Omental fat pad (tissue), 3 donors: ENCODE measurements at regions not wholly inside any gene's neighbourhood (a gene's known extent, or its start where the extent isn't known, plus 50 kb on each side); places are given as distances from the start of the nearest gene placed in this dataset.

Experiments
- ATAC-seq: fragments of 150-250 bp; one replicate; pipeline ENCODE4 v1.9.1; 2016; ENCODE audit warnings: mild to moderate bottlenecking, moderate library complexity; ENCODE audit not compliant: low FRiP score
- DNase-seq: peaks from one replicate; pipeline ENCODE4 v3.0.0-alpha.2; 2019; ENCODE audit warnings: low spot score
- CTCF ChIP-seq, 3 donors: fragments of 450-650 bp; IDR thresholded peaks; one replicate each; pipeline ENCODE4 v1.5.1; 2016 to 2017; ENCODE audit warnings: antibody characterized with exemption in 3 of 3, mild to moderate bottlenecking in 3 of 3, moderate library complexity in 2 of 3

- DNase-seq (no peak), ATAC-seq (no peak)
- no peak for TF ChIP-seq CTCF (IDR thresholded peaks at IDR 0.05)
Observed at GRCh38 chr3:81426826-81427577, 334.4 kb downstream of the GBE1 start.

DNA sequence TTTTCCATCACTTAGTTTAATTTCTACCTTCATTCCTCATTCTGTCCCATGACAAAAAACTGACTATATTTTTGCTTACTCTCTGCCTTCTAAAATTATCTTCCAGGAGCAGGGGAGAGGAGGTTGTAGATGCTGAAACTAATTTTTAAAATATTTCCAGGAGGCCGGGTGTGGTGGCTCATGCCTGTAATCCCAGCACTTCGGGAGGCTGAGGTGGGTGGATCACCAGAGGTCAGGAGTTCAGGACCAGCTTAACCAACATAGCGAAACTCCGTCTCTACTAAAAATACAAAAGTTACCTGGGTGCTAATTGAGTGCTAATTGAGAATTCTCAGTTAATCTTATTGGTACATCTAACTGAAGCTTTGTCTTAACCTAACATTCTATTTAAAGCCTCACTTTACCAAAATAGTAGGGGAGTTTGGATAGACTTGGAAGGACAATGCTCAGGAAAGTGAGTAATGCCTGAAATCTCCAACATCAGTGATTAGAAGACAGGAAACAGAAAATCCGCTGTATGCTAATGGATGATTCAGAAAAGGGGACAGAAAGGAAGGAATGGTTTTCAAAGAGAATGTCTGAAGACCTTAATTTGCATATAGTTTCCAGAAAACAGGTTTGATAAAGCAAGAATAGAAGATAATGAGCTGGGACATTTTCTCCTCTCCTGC is 336.1 kb downstream of the GBE1 start:
- no peak for ATAC-seq
- DNase-seq, result no peak
- TF ChIP-seq CTCF (IDR thresholded peaks at IDR 0.05), result no peak

DNA sequence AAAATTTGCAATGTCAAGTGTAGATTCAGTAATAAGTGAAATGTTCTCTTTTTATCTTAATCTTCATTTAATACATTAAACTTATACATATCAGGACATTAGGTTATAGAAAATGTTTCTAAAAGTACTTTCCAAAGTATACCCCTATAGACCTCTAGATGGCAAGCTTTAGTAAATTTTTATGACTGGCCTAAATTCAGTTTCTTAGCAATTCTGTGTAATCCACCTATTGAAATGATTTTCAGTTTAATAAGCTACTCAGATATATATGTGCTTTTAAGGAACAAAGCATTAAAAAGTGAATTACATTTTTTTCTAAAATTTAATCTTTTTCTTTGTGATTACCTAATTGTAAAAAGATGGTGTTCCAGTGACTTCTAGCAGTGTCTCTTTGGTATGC is 342.2 kb downstream of the GBE1 start:
- TF ChIP-seq CTCF (IDR thresholded peaks at IDR 0.05), result no peak

DNA sequence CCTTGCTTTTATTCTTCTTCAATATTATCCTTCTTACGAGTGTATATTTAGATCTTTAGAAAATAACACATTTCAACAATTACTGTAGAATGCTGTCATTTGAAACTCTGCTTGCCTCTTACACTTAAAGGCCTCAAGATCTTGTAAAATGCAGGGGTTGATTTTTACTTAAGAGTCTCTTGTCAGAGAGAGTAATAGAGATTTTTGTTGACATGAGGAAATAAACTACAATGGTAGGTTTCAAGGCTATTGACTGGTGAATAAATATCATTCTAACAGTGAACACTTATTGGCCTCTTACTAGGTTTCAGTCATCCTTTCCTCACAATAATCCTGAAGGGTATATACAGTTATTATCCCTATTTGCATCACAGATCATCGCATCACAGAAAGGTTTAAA is 344.6 kb downstream of the GBE1 start:
- no peak for TF ChIP-seq CTCF (IDR thresholded peaks at IDR 0.05)
- ATAC-seq, result no peak
- no peak for DNase-seq

More for the DNA sequence above, 342.2 kb downstream of the GBE1 start:
- DNase-seq (no peak), ATAC-seq (no peak)

- DNase-seq (no peak), ATAC-seq (no peak)
- TF ChIP-seq CTCF (IDR thresholded peaks at IDR 0.05), result no peak
Observed at GRCh38 chr3:81406318-81406717, 355.1 kb downstream of the GBE1 start.

DNA sequence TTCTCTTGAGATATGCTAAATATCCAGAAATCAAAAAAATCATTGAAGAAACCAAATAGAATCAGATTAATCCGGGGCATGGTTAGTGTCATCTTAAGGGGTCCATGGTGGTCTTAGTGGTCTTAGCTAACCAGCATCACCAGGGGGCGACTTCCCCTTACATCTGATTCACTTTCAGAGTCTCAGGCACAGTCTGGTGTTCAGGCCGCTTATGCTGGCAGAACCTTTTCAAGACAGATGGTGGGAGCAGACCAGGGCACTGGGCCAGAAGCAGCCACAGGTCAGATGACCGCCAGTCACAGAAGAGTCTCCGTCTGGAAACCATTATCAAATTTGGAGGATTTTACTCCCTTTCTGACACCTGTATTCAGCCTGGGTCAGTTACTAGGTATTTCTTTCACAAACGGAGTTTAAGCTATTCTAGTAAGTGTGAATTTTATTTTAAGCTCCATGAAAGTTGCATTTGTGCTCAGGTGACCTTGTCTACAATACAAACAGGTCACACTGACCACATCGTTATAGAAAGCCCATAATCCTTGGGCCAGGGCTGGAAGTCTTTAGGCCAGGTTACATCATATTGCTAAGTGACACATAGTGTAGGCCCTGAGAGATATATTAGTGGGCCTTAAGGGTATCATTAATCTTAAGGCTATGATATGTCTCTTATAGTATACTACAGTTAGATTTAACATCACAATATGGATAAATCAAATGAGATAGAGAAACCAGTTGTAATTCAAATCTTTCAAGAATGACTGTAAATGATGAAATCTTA is 365.5 kb downstream of the GBE1 start:
- no peak for ATAC-seq
- DNase-seq, result no peak
- no peak for TF ChIP-seq CTCF (IDR thresholded peaks at IDR 0.05)
